Left colon (tissue), 2 donors: ENCODE measurements at regions not wholly inside any gene's neighbourhood (a gene's known extent, or its start where the extent isn't known, plus 50 kb on each side); places are given as distances from the start of the nearest gene placed in this dataset.
"Not testable (repeated sequence)": the region's sequence is repeated elsewhere in the genome, so short reads cannot be mapped to it uniquely, and the experiment has no call there.

Experiments
- ATAC-seq: fragments of 200-7000 bp; cut with Tn5 transposase; one replicate; pipeline ENCODE4 v1.9.1; 2020; ENCODE audit warnings: mild to moderate bottlenecking, moderate library complexity
- DNase-seq, 2 donors: peaks; one replicate each; pipeline ENCODE4 v3.0.0-alpha.2; 2020
- intact Hi-C, 2 donors: fragments of 100-400 bp; cut with DNase I in 1 of 2; cut with micrococcal nuclease in 1 of 2; formaldehyde crosslinking; loops; one replicate each; pipeline versions ENCODE4 v1.11.2 to v1.14.0; 2022; cut with DNase I, micrococcal nuclease
- donor health status: DM: no; HTN: no; CAD: no.
- donor health status: DM: yes; HTN: yes; CAD: no.

- ATAC-seq (no peak), DNase-seq (no peak)
- intact Hi-C loops, result no loop called here
Measured at GRCh38 chr1:188594542-188595235, 1765.9 kb downstream of the PLA2G4A start.

DNA sequence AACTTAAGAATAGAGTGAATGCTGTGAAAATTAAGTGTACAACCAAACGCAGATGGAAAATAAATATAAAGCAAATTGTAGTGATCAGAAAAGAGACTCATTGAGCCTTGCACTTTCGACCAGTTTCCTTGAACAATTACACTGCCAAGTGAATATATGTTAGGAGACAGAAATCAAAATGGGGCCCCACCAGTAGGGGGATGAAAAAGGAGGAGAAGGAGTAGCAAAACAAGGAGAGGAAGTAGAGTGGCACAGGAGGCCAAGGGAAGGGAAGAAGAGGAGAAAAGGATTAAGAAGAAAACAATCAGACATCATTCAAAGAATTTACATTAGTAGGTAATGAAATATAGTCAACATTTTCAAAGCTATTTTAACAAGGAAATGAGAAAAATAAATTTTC, 1770.6 kb downstream of the PLA2G4A start:
- DNase-seq, result no peak
- ATAC-seq, result no peak
- intact Hi-C loops, result no loop called here

GRCh38 chr1:188611432-188611831, 1782.7 kb downstream of the PLA2G4A start:
- ATAC-seq, result no peak
- DNase-seq, result no peak
- intact Hi-C loops, result no loop called here

DNA sequence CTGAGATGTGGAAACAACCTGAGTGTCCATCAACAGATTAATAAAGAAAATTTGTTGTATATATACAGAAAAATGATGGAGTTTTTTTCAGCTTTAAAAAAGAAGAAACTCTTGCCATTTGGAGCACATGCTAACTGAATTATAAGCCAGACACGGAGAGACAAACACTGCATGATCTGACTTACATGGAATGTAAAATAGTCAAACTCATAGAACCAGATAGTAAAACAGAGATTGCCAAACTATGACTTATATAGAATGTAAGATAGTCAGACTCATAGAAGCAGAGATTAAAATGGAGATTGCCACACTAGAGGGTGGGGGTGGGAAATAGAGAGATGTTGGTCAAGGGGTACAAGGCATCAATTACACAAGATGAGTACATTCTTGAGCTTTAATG, 1786.6 kb downstream of the PLA2G4A start:
- intact Hi-C loops, result no loop called here
- ATAC-seq (no peak), DNase-seq (no peak)

- DNase-seq (no peak), ATAC-seq (no peak)
- intact Hi-C loops, result no loop called here
Measured at GRCh38 chr1:188620236-188620635, 1791.5 kb downstream of the PLA2G4A start.

GRCh38 chr1:188641566-188642211, 1812.9 kb downstream of the PLA2G4A start:
- intact Hi-C loops, result no loop called here
- ATAC-seq (no peak), DNase-seq (no peak)

GRCh38 chr1:188642704-188643103, 1814.0 kb downstream of the PLA2G4A start:
- intact Hi-C loops, result no loop called here
- ATAC-seq (no peak), DNase-seq (no peak)

GRCh38 chr1:188652678-188653077, 1823.9 kb downstream of the PLA2G4A start:
- intact Hi-C loops, result no loop called here
- ATAC-seq (no peak), DNase-seq (no peak)

DNA sequence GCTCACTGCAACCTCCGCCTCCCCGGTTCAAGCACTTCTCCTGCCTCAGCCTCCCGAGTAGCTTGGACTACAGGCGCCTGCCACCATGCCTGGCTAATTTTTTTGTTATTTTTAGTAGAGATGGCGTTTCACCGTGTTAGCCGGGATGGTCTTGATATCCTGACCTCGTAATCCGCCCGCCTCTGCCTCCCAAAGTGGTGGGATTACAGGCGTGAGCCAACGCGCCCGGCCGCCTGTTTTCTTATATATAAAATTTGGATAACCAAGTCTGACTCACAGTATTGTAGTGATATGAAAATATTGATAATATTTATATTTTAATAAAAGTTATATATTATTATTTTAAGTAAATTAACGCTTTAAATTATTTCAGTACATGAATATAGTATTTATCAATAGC, 1821.7 kb downstream of the BRINP3 start:
- intact Hi-C loops, ATAC-seq, DNase-seq: not testable (repeated sequence)

DNA sequence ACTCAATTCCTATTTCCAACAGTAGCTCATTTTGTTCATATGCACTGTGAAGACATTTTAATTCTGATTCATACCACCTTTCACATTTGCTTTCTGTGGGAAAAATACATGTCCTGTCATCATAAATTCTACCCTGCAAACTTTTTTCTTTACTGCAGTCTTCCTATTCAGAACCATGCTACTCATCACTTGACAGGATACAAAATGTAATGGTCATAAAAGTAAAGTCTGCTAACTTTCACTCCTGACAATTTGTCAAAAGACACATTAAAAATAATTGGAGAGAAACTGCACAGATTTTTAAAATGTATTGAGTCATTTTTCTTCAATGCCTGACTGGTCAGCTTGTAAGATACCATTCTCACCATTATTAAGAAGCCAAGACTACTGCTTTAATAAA, 1817.1 kb downstream of the BRINP3 start:
- DNase-seq (no peak), ATAC-seq (no peak)
- intact Hi-C loops, result no loop called here

DNA sequence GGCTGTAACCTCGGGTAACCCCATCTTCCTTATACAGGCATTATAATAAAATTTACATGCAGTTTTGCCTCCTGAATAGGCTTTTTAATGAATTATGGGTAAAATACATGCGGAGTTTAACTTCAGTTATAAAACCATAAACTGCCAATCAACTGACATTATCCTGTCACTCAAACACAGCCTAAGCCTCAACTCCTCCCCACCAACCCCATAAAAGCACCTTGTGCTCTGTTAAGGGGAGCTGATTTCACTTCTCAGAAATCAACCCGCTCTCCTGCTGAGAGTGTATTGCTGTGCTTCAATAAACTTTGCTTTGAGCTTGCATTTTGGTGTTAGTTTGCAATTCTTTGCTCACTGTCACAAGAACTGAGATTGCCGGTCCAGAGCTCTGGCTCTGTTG, 1812.2 kb downstream of the BRINP3 start:
- no peak for DNase-seq
- ATAC-seq, result no peak
- intact Hi-C loops, result no loop called here

DNA sequence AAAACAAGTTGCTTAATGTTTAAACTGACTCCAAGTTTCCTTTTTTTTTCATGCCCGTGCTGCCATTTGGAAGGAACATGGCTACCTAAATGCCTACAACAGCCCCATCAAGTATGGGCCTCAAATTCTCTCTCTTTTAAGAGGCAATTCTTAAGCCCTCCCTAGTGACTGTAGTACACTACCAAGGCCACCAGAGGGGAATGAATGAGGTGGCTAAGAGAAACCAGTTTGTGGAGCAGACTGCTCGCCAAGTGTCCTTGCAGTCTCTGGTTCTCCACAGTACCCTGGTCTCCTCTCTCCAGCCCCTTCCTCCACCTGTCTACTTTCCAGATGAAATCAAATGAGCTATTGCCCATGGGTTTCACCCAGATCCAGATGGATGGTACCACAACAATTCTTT, 1809.6 kb downstream of the BRINP3 start:
- intact Hi-C loops, result no loop called here
- ATAC-seq (no peak), DNase-seq (no peak)

GRCh38 chr1:188669728-188670382, 1807.8 kb downstream of the BRINP3 start:
- intact Hi-C loops, result no loop called here
- DNase-seq (no peak), ATAC-seq (no peak)

GRCh38 chr1:188670837-188671236, 1806.8 kb downstream of the BRINP3 start:
- intact Hi-C loops, result no loop called here
- DNase-seq (no peak), ATAC-seq (no peak)

GRCh38 chr1:188672153-188672552, 1805.5 kb downstream of the BRINP3 start:
- intact Hi-C loops, result no loop called here
- ATAC-seq, result no peak
- DNase-seq, result no peak

DNA sequence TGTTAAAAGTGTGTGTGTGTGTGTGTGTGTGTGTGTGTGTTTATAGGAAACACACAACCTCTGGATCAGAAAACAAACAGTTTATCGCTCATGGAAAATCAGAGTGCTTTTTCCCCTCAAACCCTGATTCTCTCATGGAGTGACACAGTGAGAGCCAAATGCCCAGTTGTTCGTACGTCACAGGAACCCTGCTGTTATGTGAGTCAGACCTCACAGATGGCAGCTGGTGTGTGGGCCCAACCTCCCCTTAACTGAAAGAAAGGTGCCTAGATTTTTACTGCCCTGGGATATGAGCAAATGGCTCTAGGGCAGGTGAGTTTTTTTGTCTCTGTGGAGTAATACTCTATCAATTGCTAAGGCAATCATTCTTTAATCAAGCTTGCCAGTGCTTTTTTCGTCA, 1788.1 kb downstream of the BRINP3 start:
- DNase-seq (no peak), ATAC-seq (no peak)
- intact Hi-C loops, result no loop called here

DNA sequence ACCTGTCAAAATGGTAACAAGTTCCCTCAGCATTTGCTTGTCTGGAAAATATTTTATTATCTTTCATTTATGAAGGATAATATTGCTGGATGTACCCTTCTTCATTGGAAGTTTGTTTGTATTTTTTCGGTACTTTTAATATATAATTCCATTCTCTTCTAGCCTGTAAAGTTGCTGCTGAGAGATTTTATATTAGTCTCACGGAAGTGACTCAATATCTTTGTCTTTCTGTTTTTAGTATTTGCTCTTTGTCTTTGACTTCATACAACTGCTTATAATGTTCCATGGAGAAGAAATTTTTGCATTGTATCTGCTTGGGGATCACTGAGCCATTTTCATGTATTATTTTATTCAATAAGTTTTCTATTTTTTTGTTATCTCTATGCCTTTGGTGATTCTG, 1777.5 kb downstream of the BRINP3 start:
- ATAC-seq, result no peak
- DNase-seq, result no peak

DNA sequence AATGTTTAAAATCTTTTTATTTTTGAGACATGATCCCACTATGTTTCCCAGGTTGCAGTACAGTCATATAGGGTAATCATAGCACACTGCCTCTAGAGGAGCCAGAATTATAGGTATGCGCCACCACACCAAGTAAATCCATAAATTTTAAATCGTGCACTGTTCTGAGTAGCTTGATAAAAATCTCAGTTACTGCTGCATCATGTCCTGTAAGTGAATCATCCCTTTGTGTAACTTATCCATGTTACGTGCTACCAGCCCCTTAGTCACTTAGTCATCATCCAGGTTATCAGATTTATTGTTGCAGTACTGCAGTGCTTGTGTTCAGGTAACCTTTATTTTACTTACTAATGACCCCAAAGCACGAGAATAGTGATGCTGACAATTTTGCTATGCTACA, 1770.9 kb downstream of the BRINP3 start:
- no peak for ATAC-seq
- intact Hi-C loops, result no loop called here
- DNase-seq, result no peak

More for the DNA sequence above, 1777.5 kb downstream of the BRINP3 start:
- intact Hi-C loops, result no loop called here

DNA sequence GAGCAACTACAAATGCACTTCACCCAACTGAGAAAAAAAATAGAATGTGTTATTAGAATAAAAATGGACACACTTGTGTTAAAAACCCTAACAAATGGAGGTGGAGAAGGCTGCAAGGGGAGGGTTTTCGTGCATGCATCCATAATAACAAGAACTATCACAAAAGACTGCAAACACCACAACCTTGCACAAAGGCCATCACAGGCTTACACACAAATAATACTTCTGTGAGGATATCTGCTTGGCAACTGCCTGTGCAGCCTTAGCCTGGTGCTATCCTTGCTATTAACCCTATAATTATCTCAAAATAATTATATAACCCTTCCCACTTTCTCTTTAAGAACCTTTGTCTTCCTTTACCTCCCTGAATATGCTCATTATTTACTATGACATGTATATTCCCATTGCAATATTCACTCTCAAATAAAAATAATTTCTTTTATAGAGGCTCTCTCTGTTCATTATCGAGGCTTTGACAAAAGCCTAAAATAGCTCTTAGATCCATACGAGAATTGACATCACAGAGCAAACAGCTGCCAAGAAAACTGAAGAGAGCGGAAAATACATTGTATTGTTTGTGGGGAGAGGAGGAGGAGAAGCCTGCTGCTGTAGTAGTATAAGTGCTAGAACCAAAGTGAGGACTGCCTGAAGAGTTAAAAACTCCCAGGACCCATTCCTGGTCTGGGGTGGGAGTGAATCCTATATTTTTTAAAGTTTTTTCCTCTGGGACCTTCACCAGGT, 1768.7 kb downstream of the BRINP3 start:
- ATAC-seq, result no peak
- no peak for DNase-seq
- intact Hi-C loops, result no loop called here

GRCh38 chr1:188715566-188715965, 1762.1 kb downstream of the BRINP3 start:
- ATAC-seq (no peak), DNase-seq (no peak)
- intact Hi-C loops, result no loop called here
